ENCODE measurements at regions not wholly inside any gene's neighbourhood (a gene's known extent, or its start where the extent isn't known, plus 50 kb on each side); places are given as distances from the start of the nearest gene placed in this dataset.
"Not testable (repeated sequence)": the region's sequence is repeated elsewhere in the genome, so short reads cannot be mapped to it uniquely, and the experiment has no call there.

GRCh38 chr1:149390931-149391330 lies 83.9 kb upstream of the NBPF19 start:
- DNase-seq (ENCODE audit: low spot score); in situ Hi-C loops (cut with HindIII; ENCODE audit: low sequenced_read_pairs): not testable (repeated sequence)

DNA sequence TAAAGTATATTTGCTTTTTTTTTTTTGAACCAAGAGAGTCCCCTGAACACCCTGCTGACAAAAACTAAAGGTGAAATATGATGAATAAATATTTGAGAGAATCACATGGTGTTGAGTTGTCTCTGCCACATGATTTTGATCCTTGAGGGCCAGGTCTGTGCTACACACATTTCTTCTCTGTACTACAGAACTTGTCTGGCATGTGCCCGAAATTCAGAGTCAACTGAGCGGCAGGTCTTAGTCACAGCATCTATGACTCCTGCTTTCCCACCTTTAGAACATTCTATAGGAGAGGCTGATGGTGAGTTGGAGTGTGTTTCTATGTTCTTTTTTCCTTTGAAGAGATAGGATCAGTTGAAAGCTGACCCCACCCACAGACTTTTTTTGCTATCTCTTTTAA lies 79.0 kb upstream of the NBPF19 start:
- DNase-seq (ENCODE audit: low spot score); in situ Hi-C loops (cut with HindIII; ENCODE audit: low sequenced_read_pairs): not testable (repeated sequence)

DNA sequence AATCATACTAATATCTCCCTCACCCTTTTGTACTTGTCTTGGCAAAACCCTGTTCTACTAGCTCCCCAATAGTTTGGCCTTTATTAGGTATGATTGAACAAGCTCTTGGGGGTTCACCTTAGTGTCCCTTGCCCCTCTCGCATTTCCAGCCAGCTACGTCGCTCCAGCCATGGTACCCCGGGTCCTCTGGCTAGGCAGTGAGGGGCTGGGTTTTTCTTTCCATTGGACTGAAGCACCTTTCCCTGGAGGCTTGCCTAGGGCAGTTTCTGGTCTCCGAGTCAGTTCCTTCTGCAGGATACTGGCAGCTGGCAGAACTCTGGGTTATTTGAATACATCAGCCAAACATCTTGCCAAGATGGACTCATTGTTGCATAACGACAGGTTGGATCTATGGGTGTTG lies 76.3 kb upstream of the NBPF19 start:
- DNase-seq (ENCODE audit: low spot score); in situ Hi-C loops (cut with HindIII; ENCODE audit: low sequenced_read_pairs): not testable (repeated sequence)

DNA sequence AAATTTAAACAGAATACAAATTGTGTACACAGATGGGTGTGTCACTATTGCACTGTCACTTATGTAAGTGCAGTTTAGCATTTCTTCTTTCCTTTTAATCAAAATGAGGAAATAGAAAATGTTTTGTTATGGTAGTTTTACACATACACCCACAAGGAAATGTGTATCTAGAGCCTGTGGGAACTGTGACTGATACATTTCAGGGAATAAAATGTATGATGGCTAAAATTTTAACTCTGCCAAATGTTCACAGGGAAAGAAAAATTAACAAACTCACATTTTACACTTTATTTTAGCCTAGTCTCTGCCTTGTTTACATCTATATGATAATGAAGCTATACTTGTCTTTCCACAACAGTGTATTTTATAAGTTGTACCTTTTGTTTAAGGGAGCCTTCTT lies 66.4 kb upstream of the NBPF19 start:
- in situ Hi-C loops (cut with HindIII; ENCODE audit: low sequenced_read_pairs); DNase-seq (ENCODE audit: low spot score): not testable (repeated sequence)

DNA sequence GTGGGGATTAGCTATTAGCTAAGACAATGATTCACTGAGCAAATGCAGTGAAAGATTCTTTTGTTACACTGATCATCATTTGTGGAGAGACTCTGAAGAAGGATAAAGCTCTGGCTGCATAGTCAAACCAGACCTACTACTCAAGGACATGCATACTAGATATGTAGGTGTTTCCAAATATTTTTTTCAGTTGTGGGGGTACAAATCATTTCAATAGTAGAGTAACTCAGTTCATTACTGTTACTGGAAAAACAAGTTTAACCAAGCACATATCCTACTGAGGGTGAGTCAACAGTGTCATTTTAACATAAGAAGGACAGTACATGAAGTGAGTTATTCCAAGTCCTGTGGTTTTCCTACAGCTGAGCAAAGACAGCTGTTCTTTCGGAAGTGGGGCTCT lies 59.5 kb upstream of the NBPF19 start:
- in situ Hi-C loops (cut with HindIII; ENCODE audit: low sequenced_read_pairs); DNase-seq (ENCODE audit: low spot score): not testable (repeated sequence)

DNA sequence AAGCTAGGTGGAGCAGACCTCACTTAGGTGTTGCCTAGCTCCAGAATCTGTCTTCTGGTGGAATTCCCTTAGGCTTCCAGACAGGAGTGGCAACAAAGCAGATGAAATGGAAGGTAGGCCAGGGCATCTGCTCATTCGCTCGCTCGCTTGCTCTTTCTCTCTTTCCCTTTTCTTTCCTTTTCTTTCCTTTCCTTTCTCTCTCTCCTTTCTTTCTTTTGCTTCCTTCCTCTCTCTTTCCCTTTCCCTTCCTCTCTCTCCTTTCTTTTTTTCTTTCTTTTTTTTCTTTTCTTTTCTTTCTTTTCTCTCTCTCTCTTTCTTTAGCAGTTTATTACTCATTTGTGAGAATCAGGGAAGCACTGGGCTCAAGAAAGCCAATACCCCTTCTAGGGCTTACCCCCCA lies 56.1 kb upstream of the NBPF19 start:
- in situ Hi-C loops (cut with HindIII; ENCODE audit: low sequenced_read_pairs); DNase-seq (ENCODE audit: low spot score): not testable (repeated sequence)

GRCh38 chr1:149423122-149423521 lies 51.7 kb upstream of the NBPF19 start:
- in situ Hi-C loops (cut with HindIII; ENCODE audit: low sequenced_read_pairs); DNase-seq (ENCODE audit: low spot score): not testable (repeated sequence)

Data from G401 (cell line).